GM18858 (cell line): ENCODE measurements at regions not wholly inside any gene's neighbourhood (a gene's known extent, or its start where the extent isn't known, plus 50 kb on each side); places are given as distances from the start of the nearest gene placed in this dataset.

Source experiments
- ATAC-seq: cut with Tn5 transposase; IDR thresholded peaks from one replicate; pipeline ENCODE4 v1.9.1; 2021; ENCODE audit not compliant: unreplicated experiment

GRCh38 chr4:137076908-137077307 is 455.4 kb downstream of the PCDH18 start:
- no peak for ATAC-seq

GRCh38 chr4:137075586-137075985 is 456.7 kb downstream of the PCDH18 start:
- ATAC-seq = no peak

GRCh38 chr4:137070614-137071013 is 461.7 kb downstream of the PCDH18 start:
- ATAC-seq = no peak

- no peak for ATAC-seq
Measured at GRCh38 chr4:137069473-137069872, 462.8 kb downstream of the PCDH18 start.

DNA sequence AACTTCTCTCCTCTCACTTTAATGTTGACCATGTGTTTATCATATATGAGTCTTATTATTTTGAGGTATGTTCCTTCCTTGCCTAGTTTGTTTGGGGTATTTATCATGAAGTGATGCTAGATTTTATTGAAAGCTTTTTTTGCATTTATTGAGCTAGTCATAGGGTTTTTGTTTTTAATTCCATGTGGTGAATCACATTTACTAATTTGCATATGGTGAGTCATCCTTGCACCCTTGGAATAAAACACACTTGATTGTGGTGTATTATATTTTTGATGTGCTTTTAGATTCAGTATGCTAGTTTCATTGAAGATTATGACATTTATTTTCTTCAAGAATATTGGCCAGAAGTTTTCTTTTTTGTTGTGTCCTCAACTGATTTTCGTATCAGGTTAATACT is 464.6 kb downstream of the PCDH18 start:
- ATAC-seq = no peak

GRCh38 chr4:137065311-137065710 is 467.0 kb downstream of the PCDH18 start:
- no peak for ATAC-seq

- ATAC-seq = no peak
Measured at GRCh38 chr4:137063961-137064360, 468.3 kb downstream of the PCDH18 start.

DNA sequence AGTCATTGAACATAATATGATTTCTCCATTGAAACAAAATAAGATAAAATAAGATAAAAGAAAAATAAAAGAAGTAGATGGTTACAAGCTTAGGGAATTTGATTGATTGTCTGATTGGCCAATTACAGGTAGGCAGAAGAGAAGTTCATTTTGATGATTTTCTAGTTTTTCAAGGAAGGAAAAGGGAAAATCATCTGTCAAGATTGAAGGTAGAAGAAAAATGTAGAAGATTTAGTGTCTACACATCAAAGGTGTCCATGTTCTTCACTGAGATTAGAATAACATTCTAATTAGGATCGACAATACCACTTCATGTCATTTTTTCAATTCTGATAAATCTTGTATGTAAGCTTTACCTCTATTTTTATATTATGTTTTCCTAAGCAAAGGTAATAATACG is 489.1 kb downstream of the PCDH18 start:
- no peak for ATAC-seq

GRCh38 chr4:137039370-137039769 is 492.9 kb downstream of the PCDH18 start:
- ATAC-seq = no peak

DNA sequence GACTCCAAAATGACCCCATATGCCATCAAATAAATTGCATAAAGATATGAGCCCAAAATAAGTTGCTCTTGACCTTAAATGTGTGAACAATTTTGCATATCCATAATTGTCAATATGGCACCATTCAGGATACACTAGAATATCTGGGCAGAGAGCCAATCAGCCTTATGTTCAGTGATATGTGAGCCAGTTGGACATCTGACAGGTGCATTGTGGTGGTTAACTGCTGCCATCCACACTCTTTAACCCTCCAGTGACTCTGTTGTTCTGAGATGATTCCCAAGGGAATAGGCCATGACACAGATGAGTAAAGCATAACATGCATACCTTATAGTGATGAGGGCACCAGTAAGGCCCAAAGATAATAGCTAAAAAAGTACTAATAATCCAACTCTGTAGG is 500.1 kb downstream of the PCDH18 start:
- ATAC-seq = no peak

DNA sequence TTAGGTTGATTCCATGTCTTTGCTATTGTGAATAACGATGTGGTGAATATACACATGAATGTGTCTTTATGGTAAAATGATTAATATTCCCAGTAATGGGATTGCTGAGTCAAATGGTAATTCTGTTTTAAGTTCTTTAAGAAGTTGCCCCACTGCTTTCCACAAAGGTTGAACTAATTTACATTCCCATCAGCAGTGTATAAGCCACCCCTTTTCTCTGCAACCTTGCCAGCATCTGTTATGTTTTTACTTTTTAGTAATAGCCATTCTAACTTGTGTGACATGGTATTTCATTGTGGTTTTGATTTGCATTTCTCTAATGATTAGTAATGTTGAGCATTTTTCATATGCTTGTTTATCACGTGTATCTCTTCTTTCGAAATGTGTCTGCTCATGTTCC is 503.3 kb downstream of the PCDH18 start:
- ATAC-seq = no peak

DNA sequence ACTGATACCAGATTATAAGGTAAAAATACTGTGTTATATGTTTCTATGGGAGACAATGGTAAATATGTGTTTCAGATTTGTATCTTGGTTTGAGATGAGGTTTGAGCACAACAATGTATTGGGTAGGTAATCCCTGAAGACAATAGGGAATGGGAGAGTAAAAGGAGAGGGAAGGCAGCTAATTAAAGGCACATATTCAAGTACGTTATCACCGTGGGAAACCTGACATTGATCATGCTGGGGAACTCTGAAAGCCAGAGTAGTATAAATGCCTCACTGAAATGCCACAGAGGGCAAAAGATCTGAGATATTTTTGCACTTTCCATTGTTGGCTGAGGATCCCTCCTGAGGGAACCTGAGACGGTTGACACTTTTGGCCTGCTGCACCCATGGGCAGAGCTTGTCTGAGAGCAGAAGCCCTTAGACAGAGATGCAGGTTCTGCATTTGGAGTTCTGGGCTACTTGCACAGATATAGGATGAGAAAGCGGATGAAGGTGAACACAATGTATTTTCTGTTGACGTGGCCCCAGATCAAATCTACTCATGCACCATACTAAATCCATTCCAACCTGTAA is 506.7 kb downstream of the PCDH18 start:
- ATAC-seq = no peak

GRCh38 chr4:137015426-137016409 is 516.6 kb downstream of the PCDH18 start:
- ATAC-seq = no peak

DNA sequence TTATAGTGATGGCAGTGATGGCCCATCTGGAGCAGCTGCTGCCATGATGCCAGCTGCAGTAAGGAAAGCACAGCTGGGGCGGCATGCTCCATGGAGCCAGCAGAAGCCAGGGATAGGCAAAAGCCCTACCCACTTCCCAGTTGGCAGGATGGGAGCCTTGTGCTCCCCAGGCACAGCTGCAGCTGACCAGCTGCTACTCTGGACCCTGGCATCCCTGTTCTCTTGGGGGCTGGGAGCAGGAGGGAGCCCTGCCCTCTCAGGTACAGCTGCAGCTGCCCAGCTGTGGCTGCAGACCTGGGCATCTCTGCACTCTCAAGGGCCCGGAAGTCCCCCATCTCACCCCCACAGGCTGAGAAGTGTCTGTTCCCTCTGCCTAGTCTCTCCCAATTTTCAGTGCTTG is 531.9 kb downstream of the PCDH18 start:
- ATAC-seq = no peak

- ATAC-seq = no peak
Measured at GRCh38 chr4:136992032-136992431, 540.3 kb downstream of the PCDH18 start.

- no peak for ATAC-seq
Measured at GRCh38 chr4:136985683-136986082, 546.6 kb downstream of the PCDH18 start.

DNA sequence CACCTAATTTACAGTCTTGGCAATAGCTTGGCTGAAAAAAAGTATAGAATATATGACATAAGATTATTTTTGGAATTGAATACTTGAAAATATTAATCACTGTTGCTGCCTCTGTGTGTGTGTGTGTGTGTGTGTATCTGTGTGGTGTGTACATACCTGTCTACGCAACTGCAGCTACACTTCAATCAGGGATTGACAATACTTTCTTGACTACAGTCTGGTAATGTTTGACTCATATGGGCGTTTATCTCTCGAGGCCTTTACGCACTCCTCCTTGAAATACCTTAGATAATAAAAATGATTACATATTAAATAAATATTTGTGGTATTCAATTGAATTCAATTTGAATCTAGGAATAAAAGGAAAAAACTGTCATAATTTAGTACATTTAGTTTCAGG is 565.2 kb downstream of the PCDH18 start:
- ATAC-seq = no peak

DNA sequence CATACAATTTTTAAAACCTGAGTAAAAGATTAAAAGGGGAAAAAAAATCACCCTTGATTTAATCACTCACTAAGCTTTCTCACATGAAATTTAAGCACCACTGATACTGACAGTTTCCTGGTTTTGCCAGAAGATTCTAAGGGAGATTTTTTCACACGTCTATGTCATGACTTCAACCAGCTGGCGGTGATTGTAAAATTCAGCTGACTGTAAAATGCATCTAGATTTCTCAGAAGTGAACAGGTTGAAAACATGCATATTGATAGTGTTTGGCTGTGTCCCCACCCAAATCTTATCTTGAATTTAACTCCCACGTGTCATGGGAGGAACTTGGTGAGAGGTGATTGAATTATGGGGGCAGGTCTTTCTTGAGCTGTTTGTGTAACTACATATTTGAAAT is 566.8 kb downstream of the PCDH18 start:
- ATAC-seq = no peak

- ATAC-seq = no peak
Measured at GRCh38 chr4:136962868-136963267, 569.4 kb downstream of the PCDH18 start.

- ATAC-seq = no peak
Measured at GRCh38 chr4:136946307-136946907, 585.9 kb downstream of the PCDH18 start.

GRCh38 chr4:136939781-136940180 is 592.5 kb downstream of the PCDH18 start:
- ATAC-seq = no peak

DNA sequence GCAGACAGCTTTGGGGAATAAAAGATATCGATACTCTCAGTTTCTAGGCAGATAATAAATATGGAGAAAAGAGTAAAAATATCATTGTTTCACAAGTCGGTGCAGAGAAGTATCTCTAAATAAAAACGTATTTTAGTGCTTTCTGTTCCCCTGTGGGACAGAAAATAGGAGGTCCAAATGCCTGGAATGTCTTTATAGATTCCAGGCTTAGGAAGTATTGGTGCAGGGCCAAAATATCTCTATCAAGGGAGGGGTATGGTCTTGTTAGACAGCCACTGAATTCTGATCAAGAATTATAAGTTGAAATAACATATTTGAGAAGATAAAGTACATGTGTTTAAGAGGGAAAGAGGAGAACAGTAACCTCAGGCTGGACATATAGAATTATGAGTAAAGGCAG is 596.4 kb downstream of the PCDH18 start:
- no peak for ATAC-seq
